Testis (tissue), 2 donors: ENCODE measurements at regions not wholly inside any gene's neighbourhood (a gene's known extent, or its start where the extent isn't known, plus 50 kb on each side); places are given as distances from the start of the nearest gene placed in this dataset.

Experiments
- DNase-seq: peaks from one replicate; pipeline ENCODE4 v3.0.0-alpha.2; 2019
- H3K27ac ChIP-seq, 2 donors: fragments of 200-600 bp; sonication (generic); one replicate each; pipeline ENCODE4 v1.5.1; 2019
- H3K27me3 ChIP-seq: fragments of 200-600 bp; sonication (generic); one replicate; pipeline ENCODE4 v1.5.1; 2019
- H3K36me3 ChIP-seq: fragments of 200-600 bp; sonication (generic); one replicate; pipeline ENCODE4 v1.5.1; 2017; ENCODE audit warnings: low read depth; ENCODE audit errors: missing control alignments
- H3K4me1 ChIP-seq: fragments of 200-600 bp; sonication (generic); one replicate; pipeline ENCODE4 v1.5.1; 2019
- H3K4me3 ChIP-seq, 2 donors: fragments of 200-600 bp; sonication (generic); one replicate each; pipeline ENCODE4 v1.5.1; 2017 to 2019
- H3K9me3 ChIP-seq: fragments of 200-600 bp; sonication (generic); one replicate; pipeline ENCODE4 v1.5.1; 2017
- POLR2A ChIP-seq: fragments of 450-650 bp; IDR thresholded peaks from one replicate; pipeline ENCODE4 v1.6.1; 2017; ENCODE audit warnings: antibody characterized with exemption, mild to moderate bottlenecking, moderate library complexity
- WGBS, 2 donors: methylation state at CpG; one replicate each; pipeline ENCODE4 v1.1.5; 2018; 5-methylcytosine and 5-hydroxymethylcytosine counted together
- intact Hi-C: fragments of 100-400 bp; cut with DNase I; formaldehyde crosslinking; loops from one replicate; pipeline ENCODE4 v1.15.1; 2023; ENCODE audit warnings: low total_unique reads
- TF ChIP-seq, protein P1 (sequence below), 3 experiments: fragments of 450-650 bp in 2 of 3; fragments of 200-600 bp in 1 of 3; sonication (generic) in 1 of 3; IDR thresholded peaks; one replicate each; pipeline ENCODE4 v1.5.1; 2016 to 2019; ENCODE audit warnings: antibody characterized with exemption in 3 of 3, mild to moderate bottlenecking in 2 of 3, moderate library complexity in 1 of 3

DNA sequence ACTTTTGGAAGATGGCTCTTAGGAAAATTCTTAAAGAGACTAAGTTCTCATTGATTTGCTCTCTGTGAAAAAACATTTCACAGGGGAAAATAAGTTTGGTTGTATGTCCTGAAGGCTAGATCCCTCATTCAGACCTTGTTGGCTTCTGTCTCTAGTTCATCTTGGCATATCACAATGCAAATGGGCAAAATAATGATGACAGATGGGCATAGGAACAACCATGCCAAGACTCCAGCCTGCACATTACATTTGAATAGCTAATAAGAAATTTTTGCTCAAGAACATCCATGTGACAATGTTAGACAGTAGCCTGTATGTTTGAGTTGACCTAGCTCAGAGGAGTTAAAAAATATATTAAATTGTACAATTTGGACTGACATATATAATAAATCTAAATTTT, 292.9 kb downstream of the PLA2G4A start:
- Histone ChIP-seq H3K4me1 (no peaks in the 10 kb centered on the region), H3K27ac (no peak overlapping the region), H3K9me3 (no peaks in the 10 kb centered on the region), H3K27me3 (no peaks in the 10 kb centered on the region), H3K4me3 (no peak overlapping the region), H3K36me3 (no peaks in the 10 kb centered on the region)
- intact Hi-C loops, result no loop called here
- TF ChIP-seq, protein P1, sequence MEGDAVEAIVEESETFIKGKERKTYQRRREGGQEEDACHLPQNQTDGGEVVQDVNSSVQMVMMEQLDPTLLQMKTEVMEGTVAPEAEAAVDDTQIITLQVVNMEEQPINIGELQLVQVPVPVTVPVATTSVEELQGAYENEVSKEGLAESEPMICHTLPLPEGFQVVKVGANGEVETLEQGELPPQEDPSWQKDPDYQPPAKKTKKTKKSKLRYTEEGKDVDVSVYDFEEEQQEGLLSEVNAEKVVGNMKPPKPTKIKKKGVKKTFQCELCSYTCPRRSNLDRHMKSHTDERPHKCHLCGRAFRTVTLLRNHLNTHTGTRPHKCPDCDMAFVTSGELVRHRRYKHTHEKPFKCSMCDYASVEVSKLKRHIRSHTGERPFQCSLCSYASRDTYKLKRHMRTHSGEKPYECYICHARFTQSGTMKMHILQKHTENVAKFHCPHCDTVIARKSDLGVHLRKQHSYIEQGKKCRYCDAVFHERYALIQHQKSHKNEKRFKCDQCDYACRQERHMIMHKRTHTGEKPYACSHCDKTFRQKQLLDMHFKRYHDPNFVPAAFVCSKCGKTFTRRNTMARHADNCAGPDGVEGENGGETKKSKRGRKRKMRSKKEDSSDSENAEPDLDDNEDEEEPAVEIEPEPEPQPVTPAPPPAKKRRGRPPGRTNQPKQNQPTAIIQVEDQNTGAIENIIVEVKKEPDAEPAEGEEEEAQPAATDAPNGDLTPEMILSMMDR (IDR thresholded peaks at IDR 0.05), result no peak
- no peak for TF ChIP-seq POLR2A
- no peak for DNase-seq

GRCh38 chr1:187122566-187122965, 293.8 kb downstream of the PLA2G4A start:
- Histone ChIP-seq H3K36me3 (no peaks in the 10 kb centered on the region), H3K4me1 (no peaks in the 10 kb centered on the region), H3K27me3 (no peaks in the 10 kb centered on the region), H3K4me3 (no peak overlapping the region), H3K27ac (no peak overlapping the region), H3K9me3 (no peaks in the 10 kb centered on the region)
- intact Hi-C loops, result no loop called here
- WGBS, 2 donors, result 93% methylated on average over 2 of the region's 2 CpGs
- DNase-seq, result no peak
- TF ChIP-seq POLR2A, result no peak
- TF ChIP-seq, protein P1 (IDR thresholded peaks at IDR 0.05), result no peak

- H3K27me3 ChIP-seq, result no peaks in the 10 kb centered on the region
- intact Hi-C loops, result no loop called here
- no peaks in the 10 kb centered on the region for H3K36me3 ChIP-seq
- DNase-seq, result no peak
- no peak overlapping the region for H3K27ac ChIP-seq
- WGBS, 2 donors, result 42 to 52% methylated on average over 1 of the region's 1 CpG
- no peaks in the 10 kb centered on the region for H3K9me3 ChIP-seq
- no peak for TF ChIP-seq POLR2A
- TF ChIP-seq, protein P1 (IDR thresholded peaks at IDR 0.05), result no peak
- H3K4me1 ChIP-seq, result no peaks in the 10 kb centered on the region
- H3K4me3 ChIP-seq, result no peak overlapping the region
Observed at GRCh38 chr1:187129132-187129531, 300.4 kb downstream of the PLA2G4A start.

GRCh38 chr1:187143783-187144182, 315.0 kb downstream of the PLA2G4A start:
- no peak for DNase-seq
- TF ChIP-seq, protein P1 (IDR thresholded peaks at IDR 0.05), result no peak
- TF ChIP-seq POLR2A, result no peak
- intact Hi-C loops, result no loop called here

DNA sequence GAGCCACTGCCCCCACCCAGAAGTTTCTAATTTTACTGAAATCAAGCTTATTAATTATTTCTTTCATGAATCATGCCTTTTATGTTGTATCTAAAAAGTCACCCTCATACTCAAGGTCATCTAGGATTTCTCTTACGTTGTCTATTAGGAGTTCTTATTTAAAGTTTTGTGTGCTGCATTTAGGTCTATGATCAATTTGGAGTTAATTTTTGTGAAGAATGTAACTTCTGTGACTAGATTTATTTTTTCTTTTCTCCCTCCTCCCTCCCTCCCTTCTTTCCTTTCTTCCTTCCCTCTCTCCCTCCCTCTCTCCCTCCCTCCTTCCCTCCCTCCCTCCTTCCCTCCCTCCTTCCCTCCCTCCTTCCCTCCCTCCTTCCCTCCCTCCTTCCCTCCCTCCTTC, 317.6 kb downstream of the PLA2G4A start:
- 6 to 20% methylated on average over 1 of the region's 1 CpG for WGBS, 2 donors
- TF ChIP-seq, protein P1 (IDR thresholded peaks at IDR 0.05), result no peak
- no peak for TF ChIP-seq POLR2A
- Histone ChIP-seq H3K4me3 (no peak overlapping the region), H3K27ac (no peak overlapping the region), H3K36me3 (no peaks in the 10 kb centered on the region), H3K9me3 (no peaks in the 10 kb centered on the region), H3K4me1 (no peaks in the 10 kb centered on the region), H3K27me3 (no peaks in the 10 kb centered on the region)
- DNase-seq, result no peak
- intact Hi-C loops, result no loop called here

More at GRCh38 chr1:187143783-187144182, 315.0 kb downstream of the PLA2G4A start:
- H3K27me3 ChIP-seq, result no peaks in the 10 kb centered on the region
- no peaks in the 10 kb centered on the region for H3K36me3 ChIP-seq
- H3K9me3 ChIP-seq, result no peaks in the 10 kb centered on the region
- no peaks in the 10 kb centered on the region for H3K4me1 ChIP-seq
- H3K27ac ChIP-seq, result no peak overlapping the region
- no peak overlapping the region for H3K4me3 ChIP-seq
